ENCODE measurements at regions not wholly inside any gene's neighbourhood (a gene's known extent, or its start where the extent isn't known, plus 50 kb on each side); places are given as distances from the start of the nearest gene placed in this dataset.

GRCh38 chr17:77313831-77314230, 173.1 kb downstream of the SEC14L1 start:
- TF ChIP-seq CTBP2 (IDR thresholded peaks at IDR 0.05; ENCODE audit: borderline replicate concordance, insufficient read depth, insufficient read length, low read length), result no peak
- TF ChIP-seq, protein P1, sequence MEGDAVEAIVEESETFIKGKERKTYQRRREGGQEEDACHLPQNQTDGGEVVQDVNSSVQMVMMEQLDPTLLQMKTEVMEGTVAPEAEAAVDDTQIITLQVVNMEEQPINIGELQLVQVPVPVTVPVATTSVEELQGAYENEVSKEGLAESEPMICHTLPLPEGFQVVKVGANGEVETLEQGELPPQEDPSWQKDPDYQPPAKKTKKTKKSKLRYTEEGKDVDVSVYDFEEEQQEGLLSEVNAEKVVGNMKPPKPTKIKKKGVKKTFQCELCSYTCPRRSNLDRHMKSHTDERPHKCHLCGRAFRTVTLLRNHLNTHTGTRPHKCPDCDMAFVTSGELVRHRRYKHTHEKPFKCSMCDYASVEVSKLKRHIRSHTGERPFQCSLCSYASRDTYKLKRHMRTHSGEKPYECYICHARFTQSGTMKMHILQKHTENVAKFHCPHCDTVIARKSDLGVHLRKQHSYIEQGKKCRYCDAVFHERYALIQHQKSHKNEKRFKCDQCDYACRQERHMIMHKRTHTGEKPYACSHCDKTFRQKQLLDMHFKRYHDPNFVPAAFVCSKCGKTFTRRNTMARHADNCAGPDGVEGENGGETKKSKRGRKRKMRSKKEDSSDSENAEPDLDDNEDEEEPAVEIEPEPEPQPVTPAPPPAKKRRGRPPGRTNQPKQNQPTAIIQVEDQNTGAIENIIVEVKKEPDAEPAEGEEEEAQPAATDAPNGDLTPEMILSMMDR (IDR thresholded peaks at IDR 0.05; ENCODE audit: control extremely low read depth in 1 of 3, insufficient read depth in 1 of 3, low read depth in 1 of 3, low read length in 3 of 3), result no peak
